ENCODE measurements at regions not wholly inside any gene's neighbourhood (a gene's known extent, or its start where the extent isn't known, plus 50 kb on each side); places are given as distances from the start of the nearest gene placed in this dataset.

DNA sequence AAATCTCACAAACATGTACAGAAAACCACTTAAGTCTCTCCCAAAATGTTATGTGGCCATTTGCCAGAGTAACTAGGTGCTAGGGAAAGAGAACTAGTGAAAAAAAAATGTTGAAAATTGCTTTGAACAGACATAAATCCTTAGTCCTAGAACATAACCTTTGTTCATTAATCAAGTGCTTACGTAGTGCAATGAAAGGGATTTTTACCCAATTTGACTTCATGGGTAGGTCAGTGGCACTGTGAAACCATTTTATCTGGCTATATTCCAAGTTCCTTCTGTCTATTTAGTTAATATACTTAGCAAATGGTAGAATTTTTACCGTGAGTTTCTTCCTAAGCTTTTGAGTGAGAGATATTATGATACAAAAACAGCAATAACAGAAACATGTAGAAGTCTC is 209.4 kb downstream of the DIPK2A start:
- TF ChIP-seq ZNF274 (IDR thresholded peaks at IDR 0.05; ENCODE audit: low read depth, low read length) (no peak), YY1 (IDR thresholded peaks at IDR 0.05; ENCODE audit: insufficient read depth, insufficient read length) (no peak), SUZ12 (IDR thresholded peaks at IDR 0.05; ENCODE audit: extremely low read depth, insufficient read depth, insufficient read length) (no peak)

All from NT2/D1 (cell line).